WTC11 (cell line): ENCODE measurements at regions not wholly inside any gene's neighbourhood (a gene's known extent, or its start where the extent isn't known, plus 50 kb on each side); places are given as distances from the start of the nearest gene placed in this dataset.

ENCODE experiments used
- ATAC-seq: fragments of 200-7000 bp; cut with Tn5 transposase; 2 replicates; pipeline ENCODE4 v1.10.0; 2021; ENCODE audit warnings: mild to moderate bottlenecking, moderate library complexity
- CTCF ChIA-PET: fragments of 300-600 bp; sonication (Branson Sonifier 250); formaldehyde crosslinking; loops from one replicate; lab custom pipeline; 2021; ENCODE audit warnings: antibody characterized with exemption; lab: Charles Lee
- POLR2A ChIA-PET: fragments of 350-600 bp; sonication (Branson Sonifier 250); formaldehyde crosslinking; loops from one replicate; lab custom pipeline; 2021; ENCODE audit warnings: antibody characterized with exemption; lab: Charles Lee
- DNase-seq: peaks from one replicate; pipeline ENCODE4 v3.0.0; 2021; ENCODE audit warnings: low spot score
- H3K27ac Mint-ChIP-seq: 2 replicates; pipeline ENCODE4 v1.8.0; 2021; ENCODE audit warnings: mixed read lengths
- H3K27me3 Mint-ChIP-seq: 2 replicates; pipeline ENCODE4 v1.8.0; 2021; ENCODE audit warnings: low read depth, mild to moderate bottlenecking, moderate library complexity, mixed read lengths
- H3K36me3 Mint-ChIP-seq: 2 replicates; pipeline ENCODE4 v1.8.0; 2021; ENCODE audit warnings: mixed read lengths
- H3K4me1 Mint-ChIP-seq: 2 replicates; pipeline ENCODE4 v1.8.0; 2022; ENCODE audit warnings: mixed read lengths
- H3K4me3 Mint-ChIP-seq: 2 replicates; pipeline ENCODE4 v1.8.0; 2021; ENCODE audit warnings: mild to moderate bottlenecking, moderate library complexity, mixed read lengths
- H3K9me3 Mint-ChIP-seq: 2 replicates; pipeline ENCODE4 v1.8.0; 2021; ENCODE audit warnings: mixed read lengths
- CBFB ChIP-seq: sonication (generic); formaldehyde crosslinking; IDR thresholded peaks from 2 replicates; pipeline ENCODE4 v1.8.1; 2022; ENCODE audit warnings: mild to moderate bottlenecking, low read depth, missing genetic modification reagents
- CDX4 ChIP-seq: fragments of 250-450 bp; sonication (Bioruptor Pico); IDR thresholded peaks from 2 replicates; pipeline ENCODE4 v1.9.0; 2021; ENCODE audit warnings: moderate library complexity, mild to moderate bottlenecking, inconsistent platforms, borderline replicate concordance
- ELF4 ChIP-seq: sonication (generic); formaldehyde crosslinking; IDR thresholded peaks from 2 replicates; pipeline ENCODE4 v1.8.1; 2022; ENCODE audit warnings: low read depth, mild to moderate bottlenecking, moderate library complexity, missing genetic modification reagents
- EMX1 ChIP-seq: fragments of 250-450 bp; sonication (Bioruptor Pico); IDR thresholded peaks from 2 replicates; pipeline ENCODE4 v1.8.0; 2021; ENCODE audit warnings: mild to moderate bottlenecking
- GRHL2 ChIP-seq: fragments of 250-450 bp; sonication (Bioruptor Pico); IDR thresholded peaks from 2 replicates; pipeline ENCODE4 v1.8.0; 2022; ENCODE audit warnings: mild to moderate bottlenecking, moderate library complexity; ENCODE audit not compliant: insufficient replicate concordance, severe bottlenecking
- GTF2I ChIP-seq: fragments of 250-450 bp; sonication (Bioruptor Pico); conservative IDR thresholded peaks from 2 replicates; pipeline ENCODE4 v1.4.0; 2021; ENCODE audit warnings: mild to moderate bottlenecking
- NR3C1 ChIP-seq: sonication (generic); formaldehyde crosslinking; conservative IDR thresholded peaks from 2 replicates; pipeline ENCODE4 v1.8.1; 2023; ENCODE audit warnings: low read depth, mild to moderate bottlenecking, missing genetic modification reagents
- PRDM15 ChIP-seq: sonication (generic); formaldehyde crosslinking; IDR thresholded peaks from 2 replicates; pipeline ENCODE4 v1.8.0; 2022; ENCODE audit warnings: missing genetic modification reagents
- SMAD3 ChIP-seq: sonication (generic); formaldehyde crosslinking; IDR thresholded peaks from 2 replicates; pipeline ENCODE4 v1.8.0; 2022; ENCODE audit warnings: missing genetic modification reagents, mild to moderate bottlenecking, borderline replicate concordance
- ZNF138 ChIP-seq: sonication (generic); formaldehyde crosslinking; conservative IDR thresholded peaks from 2 replicates; pipeline ENCODE4 v1.8.1; 2022; ENCODE audit warnings: mild to moderate bottlenecking, moderate library complexity, missing genetic modification reagents
- ZNF263 ChIP-seq: sonication (generic); formaldehyde crosslinking; IDR thresholded peaks from 2 replicates; pipeline ENCODE4 v1.8.1; 2022; ENCODE audit warnings: low read depth, mild to moderate bottlenecking, moderate library complexity, missing genetic modification reagents
- ZNF532 ChIP-seq: fragments of 250-450 bp; sonication (Bioruptor Pico); IDR thresholded peaks from 2 replicates; pipeline ENCODE4 v1.9.0; 2021; ENCODE audit warnings: mild to moderate bottlenecking, borderline replicate concordance
- TF ChIP-seq, protein P1 (sequence below): sonication (generic); formaldehyde crosslinking; IDR thresholded peaks from 2 replicates; pipeline ENCODE4 v1.8.1; 2023; ENCODE audit warnings: mild to moderate bottlenecking, missing genetic modification reagents, moderate library complexity
- TF ChIP-seq, protein P2 (sequence below): sonication (generic); formaldehyde crosslinking; IDR thresholded peaks from 2 replicates; pipeline ENCODE4 v1.8.0; 2022; ENCODE audit warnings: mild to moderate bottlenecking, missing genetic modification reagents
- TF ChIP-seq, protein P3 (sequence below): sonication (generic); formaldehyde crosslinking; IDR thresholded peaks from 2 replicates; pipeline ENCODE4 v1.8.0; 2022; ENCODE audit warnings: mild to moderate bottlenecking, missing genetic modification reagents
- TF ChIP-seq, protein P4 (sequence below): sonication (generic); formaldehyde crosslinking; IDR thresholded peaks from 2 replicates; pipeline ENCODE4 v1.8.1; 2023; ENCODE audit warnings: mild to moderate bottlenecking, missing genetic modification reagents, borderline replicate concordance
- TF ChIP-seq, protein P5 (sequence below): fragments of 200-600 bp; IDR thresholded peaks from 2 replicates; pipeline ENCODE4 v1.8.0; 2022; ENCODE audit warnings: antibody characterized with exemption

DNA sequence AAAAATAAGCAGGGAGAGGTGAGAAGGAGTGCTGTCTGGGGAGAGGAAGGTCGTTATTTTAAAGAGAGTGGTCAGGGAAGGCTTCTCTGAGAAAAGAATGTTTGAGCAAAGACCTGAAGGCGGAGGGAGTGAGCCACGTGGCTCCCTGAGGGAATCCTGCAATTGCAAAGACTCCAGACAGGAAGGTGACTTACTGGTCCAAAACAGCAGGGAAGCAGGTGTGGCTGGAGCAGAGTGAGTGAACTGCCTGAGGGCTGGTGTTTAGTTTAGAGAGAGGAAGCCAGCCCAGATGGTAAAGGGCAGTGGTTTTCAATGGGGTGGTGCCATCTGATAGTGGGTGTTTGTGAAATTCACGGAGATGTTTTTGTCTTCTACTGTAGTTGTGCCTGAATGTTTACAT, 58.8 kb upstream of the LTA4H start:
- ATAC-seq (peak; percentile 94), DNase-seq (peak; percentile 42)
- Mint-ChIP-seq H3K9me3 (peaks cover 28% of the 10 kb centered on the region), H3K4me1 (peaks cover 17% of the 10 kb centered on the region), H3K36me3 (peaks cover 10% of the 10 kb centered on the region), H3K4me3 (no peak overlapping the region), H3K27me3 (no peaks in the 10 kb centered on the region; the same call in 1 of the 2 replicates)
- no peak for TF ChIP-seq PRDM15 (CRISPR knock-in tag)
- TF ChIP-seq, protein P1, sequence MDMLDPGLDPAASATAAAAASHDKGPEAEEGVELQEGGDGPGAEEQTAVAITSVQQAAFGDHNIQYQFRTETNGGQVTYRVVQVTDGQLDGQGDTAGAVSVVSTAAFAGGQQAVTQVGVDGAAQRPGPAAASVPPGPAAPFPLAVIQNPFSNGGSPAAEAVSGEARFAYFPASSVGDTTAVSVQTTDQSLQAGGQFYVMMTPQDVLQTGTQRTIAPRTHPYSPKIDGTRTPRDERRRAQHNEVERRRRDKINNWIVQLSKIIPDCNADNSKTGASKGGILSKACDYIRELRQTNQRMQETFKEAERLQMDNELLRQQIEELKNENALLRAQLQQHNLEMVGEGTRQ (CRISPR knock-in tag): peak; percentile 66
- TF ChIP-seq, protein P2, sequence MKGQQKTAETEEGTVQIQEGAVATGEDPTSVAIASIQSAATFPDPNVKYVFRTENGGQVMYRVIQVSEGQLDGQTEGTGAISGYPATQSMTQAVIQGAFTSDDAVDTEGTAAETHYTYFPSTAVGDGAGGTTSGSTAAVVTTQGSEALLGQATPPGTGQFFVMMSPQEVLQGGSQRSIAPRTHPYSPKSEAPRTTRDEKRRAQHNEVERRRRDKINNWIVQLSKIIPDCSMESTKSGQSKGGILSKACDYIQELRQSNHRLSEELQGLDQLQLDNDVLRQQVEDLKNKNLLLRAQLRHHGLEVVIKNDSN (CRISPR knock-in tag): peak; percentile 40; the same call in 1 of the 2 replicates
- TF ChIP-seq, all 79 proteins: peak for 2
- H3K27ac Mint-ChIP-seq: no peak overlapping the region
- ChIA-PET CTCF (no interaction called here), POLR2A (no interaction called here)

DNA sequence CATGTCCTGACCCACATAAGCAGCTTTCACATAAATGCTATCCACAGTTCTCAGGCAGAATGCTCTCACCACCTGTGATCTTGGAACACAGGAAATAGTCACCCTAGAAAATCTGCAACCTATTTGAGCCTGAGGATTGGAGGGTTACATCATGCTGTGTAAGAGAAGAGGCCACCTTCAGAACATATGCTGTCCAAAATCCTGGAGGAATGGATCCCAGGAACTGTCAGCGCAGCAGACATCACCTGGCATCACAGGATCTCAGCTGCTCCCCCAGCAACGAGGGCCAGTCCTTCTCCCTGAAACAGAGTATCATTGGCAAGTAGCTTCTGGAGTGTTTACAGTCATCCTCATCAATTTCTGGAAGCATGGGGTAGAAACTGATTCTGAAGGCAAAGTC, 63.2 kb upstream of the LTA4H start:
- no peak for ATAC-seq
- Mint-ChIP-seq H3K9me3 (peaks cover 4% of the 10 kb centered on the region), H3K27ac (no peak overlapping the region), H3K36me3 (no peaks in the 10 kb centered on the region), H3K4me1 (peaks cover 13% of the 10 kb centered on the region), H3K27me3 (no peaks in the 10 kb centered on the region), H3K4me3 (no peak overlapping the region)
- POLR2A ChIA-PET: no interaction called here
- no peak for DNase-seq
- CTCF ChIA-PET: no interaction called here
- no peak for TF ChIP-seq ZNF532
- no peak for TF ChIP-seq SMAD3 (CRISPR knock-in tag)
- TF ChIP-seq EMX1: no peak
- no peak for TF ChIP-seq GTF2I
- no peak for TF ChIP-seq GRHL2
- TF ChIP-seq, protein P3, sequence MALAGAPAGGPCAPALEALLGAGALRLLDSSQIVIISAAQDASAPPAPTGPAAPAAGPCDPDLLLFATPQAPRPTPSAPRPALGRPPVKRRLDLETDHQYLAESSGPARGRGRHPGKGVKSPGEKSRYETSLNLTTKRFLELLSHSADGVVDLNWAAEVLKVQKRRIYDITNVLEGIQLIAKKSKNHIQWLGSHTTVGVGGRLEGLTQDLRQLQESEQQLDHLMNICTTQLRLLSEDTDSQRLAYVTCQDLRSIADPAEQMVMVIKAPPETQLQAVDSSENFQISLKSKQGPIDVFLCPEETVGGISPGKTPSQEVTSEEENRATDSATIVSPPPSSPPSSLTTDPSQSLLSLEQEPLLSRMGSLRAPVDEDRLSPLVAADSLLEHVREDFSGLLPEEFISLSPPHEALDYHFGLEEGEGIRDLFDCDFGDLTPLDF (CRISPR knock-in tag): no peak
- TF ChIP-seq, protein P4, sequence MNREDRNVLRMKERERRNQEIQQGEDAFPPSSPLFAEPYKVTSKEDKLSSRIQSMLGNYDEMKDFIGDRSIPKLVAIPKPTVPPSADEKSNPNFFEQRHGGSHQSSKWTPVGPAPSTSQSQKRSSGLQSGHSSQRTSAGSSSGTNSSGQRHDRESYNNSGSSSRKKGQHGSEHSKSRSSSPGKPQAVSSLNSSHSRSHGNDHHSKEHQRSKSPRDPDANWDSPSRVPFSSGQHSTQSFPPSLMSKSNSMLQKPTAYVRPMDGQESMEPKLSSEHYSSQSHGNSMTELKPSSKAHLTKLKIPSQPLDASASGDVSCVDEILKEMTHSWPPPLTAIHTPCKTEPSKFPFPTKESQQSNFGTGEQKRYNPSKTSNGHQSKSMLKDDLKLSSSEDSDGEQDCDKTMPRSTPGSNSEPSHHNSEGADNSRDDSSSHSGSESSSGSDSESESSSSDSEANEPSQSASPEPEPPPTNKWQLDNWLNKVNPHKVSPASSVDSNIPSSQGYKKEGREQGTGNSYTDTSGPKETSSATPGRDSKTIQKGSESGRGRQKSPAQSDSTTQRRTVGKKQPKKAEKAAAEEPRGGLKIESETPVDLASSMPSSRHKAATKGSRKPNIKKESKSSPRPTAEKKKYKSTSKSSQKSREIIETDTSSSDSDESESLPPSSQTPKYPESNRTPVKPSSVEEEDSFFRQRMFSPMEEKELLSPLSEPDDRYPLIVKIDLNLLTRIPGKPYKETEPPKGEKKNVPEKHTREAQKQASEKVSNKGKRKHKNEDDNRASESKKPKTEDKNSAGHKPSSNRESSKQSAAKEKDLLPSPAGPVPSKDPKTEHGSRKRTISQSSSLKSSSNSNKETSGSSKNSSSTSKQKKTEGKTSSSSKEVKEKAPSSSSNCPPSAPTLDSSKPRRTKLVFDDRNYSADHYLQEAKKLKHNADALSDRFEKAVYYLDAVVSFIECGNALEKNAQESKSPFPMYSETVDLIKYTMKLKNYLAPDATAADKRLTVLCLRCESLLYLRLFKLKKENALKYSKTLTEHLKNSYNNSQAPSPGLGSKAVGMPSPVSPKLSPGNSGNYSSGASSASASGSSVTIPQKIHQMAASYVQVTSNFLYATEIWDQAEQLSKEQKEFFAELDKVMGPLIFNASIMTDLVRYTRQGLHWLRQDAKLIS: no peak
- TF ChIP-seq ZNF263: no peak
- TF ChIP-seq ZNF138 (CRISPR knock-in tag): no peak
- TF ChIP-seq ELF4 (CRISPR knock-in tag): no peak
- TF ChIP-seq, protein P5, sequence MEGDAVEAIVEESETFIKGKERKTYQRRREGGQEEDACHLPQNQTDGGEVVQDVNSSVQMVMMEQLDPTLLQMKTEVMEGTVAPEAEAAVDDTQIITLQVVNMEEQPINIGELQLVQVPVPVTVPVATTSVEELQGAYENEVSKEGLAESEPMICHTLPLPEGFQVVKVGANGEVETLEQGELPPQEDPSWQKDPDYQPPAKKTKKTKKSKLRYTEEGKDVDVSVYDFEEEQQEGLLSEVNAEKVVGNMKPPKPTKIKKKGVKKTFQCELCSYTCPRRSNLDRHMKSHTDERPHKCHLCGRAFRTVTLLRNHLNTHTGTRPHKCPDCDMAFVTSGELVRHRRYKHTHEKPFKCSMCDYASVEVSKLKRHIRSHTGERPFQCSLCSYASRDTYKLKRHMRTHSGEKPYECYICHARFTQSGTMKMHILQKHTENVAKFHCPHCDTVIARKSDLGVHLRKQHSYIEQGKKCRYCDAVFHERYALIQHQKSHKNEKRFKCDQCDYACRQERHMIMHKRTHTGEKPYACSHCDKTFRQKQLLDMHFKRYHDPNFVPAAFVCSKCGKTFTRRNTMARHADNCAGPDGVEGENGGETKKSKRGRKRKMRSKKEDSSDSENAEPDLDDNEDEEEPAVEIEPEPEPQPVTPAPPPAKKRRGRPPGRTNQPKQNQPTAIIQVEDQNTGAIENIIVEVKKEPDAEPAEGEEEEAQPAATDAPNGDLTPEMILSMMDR: no peak
- TF ChIP-seq CDX4 (CRISPR knock-in tag): no peak
- no peak for TF ChIP-seq NR3C1 (CRISPR knock-in tag)
- TF ChIP-seq CBFB (CRISPR knock-in tag): no peak
